Activated T-helper 9 cell treated with anti-CD3 and anti-CD28 coated beads, Interleukin-2, amount 50 U/mL, for 16 hours (primary cell): ENCODE measurements at regions not wholly inside any gene's neighbourhood (a gene's known extent, or its start where the extent isn't known, plus 50 kb on each side); places are given as distances from the start of the nearest gene placed in this dataset.
"Not testable (repeated sequence)": the region's sequence is repeated elsewhere in the genome, so short reads cannot be mapped to it uniquely, and the experiment has no call there.

ENCODE experiments used
- DNase-seq: peaks from one replicate; pipeline ENCODE4 v3.0.0-alpha.2; 2020; ENCODE audit warnings: low read depth

GRCh38 chr6:130674604-130675003, 152.6 kb upstream of the SMLR1 start:
- DNase-seq, result no peak

GRCh38 chr6:130675072-130675471, 152.1 kb upstream of the SMLR1 start:
- no peak for DNase-seq

GRCh38 chr6:130676077-130676772, 151.0 kb upstream of the SMLR1 start:
- DNase-seq, result no peak

GRCh38 chr6:130676773-130677144, 150.4 kb upstream of the SMLR1 start:
- no peak for DNase-seq

GRCh38 chr6:130677312-130677711, 149.9 kb upstream of the SMLR1 start:
- no peak for DNase-seq

- DNase-seq, result no peak
Observed at GRCh38 chr6:130677766-130678165, 149.4 kb upstream of the SMLR1 start.

GRCh38 chr6:130679684-130680083, 147.5 kb upstream of the SMLR1 start:
- DNase-seq, result no peak

- no peak for DNase-seq
Observed at GRCh38 chr6:130680116-130680515, 147.1 kb upstream of the SMLR1 start.

GRCh38 chr6:130681028-130681427, 146.2 kb upstream of the SMLR1 start:
- no peak for DNase-seq

- no peak for DNase-seq
Observed at GRCh38 chr6:130682066-130682465, 145.1 kb upstream of the SMLR1 start.

- DNase-seq, result no peak
Observed at GRCh38 chr6:130683761-130684517, 143.3 kb upstream of the SMLR1 start.

- no peak for DNase-seq
Observed at GRCh38 chr6:130692659-130693058, 134.5 kb upstream of the SMLR1 start.

GRCh38 chr6:130693944-130694343, 133.3 kb upstream of the SMLR1 start:
- no peak for DNase-seq

GRCh38 chr6:130694606-130695005, 132.6 kb upstream of the SMLR1 start:
- DNase-seq, result no peak

- no peak for DNase-seq
Observed at GRCh38 chr6:130696806-130697205, 130.4 kb upstream of the SMLR1 start.

- DNase-seq, result no peak
Observed at GRCh38 chr6:130697271-130697994, 129.8 kb upstream of the SMLR1 start.

- peak; percentile 19 for DNase-seq
Observed at GRCh38 chr6:130697995-130698535, 129.1 kb upstream of the SMLR1 start.

GRCh38 chr6:130699742-130700141, 127.5 kb upstream of the SMLR1 start:
- DNase-seq, result no peak

GRCh38 chr6:130700397-130700796, 126.8 kb upstream of the SMLR1 start:
- no peak for DNase-seq

GRCh38 chr6:130708338-130708737, 118.9 kb upstream of the SMLR1 start:
- DNase-seq, result no peak

GRCh38 chr6:130711641-130712040, 115.6 kb upstream of the SMLR1 start:
- not testable (repeated sequence) for DNase-seq

GRCh38 chr6:130713144-130713543, 114.1 kb upstream of the SMLR1 start:
- DNase-seq, result no peak

GRCh38 chr6:130715058-130715457, 112.1 kb upstream of the SMLR1 start:
- DNase-seq, result no peak
